Lower leg skin (tissue), 3 donors: ENCODE measurements at regions not wholly inside any gene's neighbourhood (a gene's known extent, or its start where the extent isn't known, plus 50 kb on each side); places are given as distances from the start of the nearest gene placed in this dataset.

ENCODE experiments used
- CTCF ChIP-seq, 3 donors: fragments of 450-650 bp; IDR thresholded peaks; one replicate each; pipeline ENCODE4 v1.5.1; 2016; ENCODE audit warnings: antibody characterized with exemption in 3 of 3, mild to moderate bottlenecking in 3 of 3, moderate library complexity in 2 of 3
- POLR2A ChIP-seq, 2 donors: fragments of 450-650 bp; IDR thresholded peaks; one replicate each; pipeline ENCODE4 v1.6.1; 2016 to 2017; ENCODE audit warnings: antibody characterized with exemption in 2 of 2, mild to moderate bottlenecking in 1 of 2, moderate library complexity in 1 of 2

- TF ChIP-seq POLR2A (IDR thresholded peaks at IDR 0.05): no peak
- TF ChIP-seq CTCF (IDR thresholded peaks at IDR 0.05): no peak
Observed at GRCh38 chr5:28448791-28449190, 1410.4 kb upstream of the CDH9 start.
